Liver (tissue), 3 donors: ENCODE measurements at regions not wholly inside any gene's neighbourhood (a gene's known extent, or its start where the extent isn't known, plus 50 kb on each side); places are given as distances from the start of the nearest gene placed in this dataset.

ENCODE experiments used
- ATF3 ChIP-seq: IDR thresholded peaks from 2 replicates; pipeline ENCODE4 v1.6.1; 2016; ENCODE audit warnings: antibody characterized with exemption
- FOXA1 ChIP-seq: IDR thresholded peaks from 2 replicates; pipeline ENCODE4 v1.6.1; 2016; ENCODE audit warnings: antibody characterized with exemption
- GABPA ChIP-seq, 2 donors: IDR thresholded peaks in 1 of 2; conservative IDR thresholded peaks in 1 of 2; 2 replicates each; pipeline ENCODE4 v1.6.1; 2016; ENCODE audit warnings: antibody characterized with exemption in 2 of 2, mild to moderate bottlenecking in 1 of 2, moderate library complexity in 1 of 2
- HNF4G ChIP-seq: IDR thresholded peaks from 2 replicates; pipeline ENCODE4 v1.6.1; 2016; ENCODE audit warnings: antibody characterized with exemption
- MAX ChIP-seq: IDR thresholded peaks from 2 replicates; pipeline ENCODE4 v1.6.1; 2016; ENCODE audit warnings: antibody characterized with exemption
- NR2F2 ChIP-seq: IDR thresholded peaks from 2 replicates; pipeline ENCODE4 v1.6.1; 2016; ENCODE audit warnings: antibody characterized with exemption
- RAD21 ChIP-seq, 2 donors: IDR thresholded peaks; 2 replicates each; pipeline ENCODE4 v1.6.1; 2016; ENCODE audit warnings: antibody characterized with exemption in 2 of 2, mild to moderate bottlenecking in 2 of 2
- RXRA ChIP-seq, 2 donors: IDR thresholded peaks; 2 replicates each; pipeline ENCODE4 v1.6.1; 2017 to 2018; ENCODE audit warnings: antibody characterized with exemption in 2 of 2, mild to moderate bottlenecking in 1 of 2
- SP1 ChIP-seq: IDR thresholded peaks from 2 replicates; pipeline ENCODE4 v1.6.1; 2018; ENCODE audit warnings: antibody characterized with exemption, mild to moderate bottlenecking
- YY1 ChIP-seq: IDR thresholded peaks from 2 replicates; pipeline ENCODE4 v1.6.1; 2016; ENCODE audit warnings: antibody characterized with exemption, mild to moderate bottlenecking
- TF ChIP-seq, protein P1 (sequence below): fragments of 150-350 bp; IDR thresholded peaks from 2 replicates; pipeline ENCODE4 v1.5.1; 2017; ENCODE audit warnings: improper control_type of control experiment, low read depth, low read length; ENCODE audit not compliant: missing input control
- TF ChIP-seq, protein P2 (sequence below): IDR thresholded peaks from 2 replicates; pipeline ENCODE4 v1.6.1; 2016; ENCODE audit warnings: antibody characterized with exemption, mild to moderate bottlenecking
- TF ChIP-seq, protein P3 (sequence below): IDR thresholded peaks from 2 replicates; pipeline ENCODE4 v1.6.1; 2016; ENCODE audit warnings: antibody characterized with exemption
- donor health status: healthy.
- donor health status: healthy.

GRCh38 chr9:95732802-95733688 lies 142.4 kb upstream of the ERCC6L2 start:
- TF ChIP-seq, protein P1, sequence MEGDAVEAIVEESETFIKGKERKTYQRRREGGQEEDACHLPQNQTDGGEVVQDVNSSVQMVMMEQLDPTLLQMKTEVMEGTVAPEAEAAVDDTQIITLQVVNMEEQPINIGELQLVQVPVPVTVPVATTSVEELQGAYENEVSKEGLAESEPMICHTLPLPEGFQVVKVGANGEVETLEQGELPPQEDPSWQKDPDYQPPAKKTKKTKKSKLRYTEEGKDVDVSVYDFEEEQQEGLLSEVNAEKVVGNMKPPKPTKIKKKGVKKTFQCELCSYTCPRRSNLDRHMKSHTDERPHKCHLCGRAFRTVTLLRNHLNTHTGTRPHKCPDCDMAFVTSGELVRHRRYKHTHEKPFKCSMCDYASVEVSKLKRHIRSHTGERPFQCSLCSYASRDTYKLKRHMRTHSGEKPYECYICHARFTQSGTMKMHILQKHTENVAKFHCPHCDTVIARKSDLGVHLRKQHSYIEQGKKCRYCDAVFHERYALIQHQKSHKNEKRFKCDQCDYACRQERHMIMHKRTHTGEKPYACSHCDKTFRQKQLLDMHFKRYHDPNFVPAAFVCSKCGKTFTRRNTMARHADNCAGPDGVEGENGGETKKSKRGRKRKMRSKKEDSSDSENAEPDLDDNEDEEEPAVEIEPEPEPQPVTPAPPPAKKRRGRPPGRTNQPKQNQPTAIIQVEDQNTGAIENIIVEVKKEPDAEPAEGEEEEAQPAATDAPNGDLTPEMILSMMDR = no peak
- no peak for TF ChIP-seq SP1
- TF ChIP-seq HNF4G = no peak
- TF ChIP-seq, protein P2, sequence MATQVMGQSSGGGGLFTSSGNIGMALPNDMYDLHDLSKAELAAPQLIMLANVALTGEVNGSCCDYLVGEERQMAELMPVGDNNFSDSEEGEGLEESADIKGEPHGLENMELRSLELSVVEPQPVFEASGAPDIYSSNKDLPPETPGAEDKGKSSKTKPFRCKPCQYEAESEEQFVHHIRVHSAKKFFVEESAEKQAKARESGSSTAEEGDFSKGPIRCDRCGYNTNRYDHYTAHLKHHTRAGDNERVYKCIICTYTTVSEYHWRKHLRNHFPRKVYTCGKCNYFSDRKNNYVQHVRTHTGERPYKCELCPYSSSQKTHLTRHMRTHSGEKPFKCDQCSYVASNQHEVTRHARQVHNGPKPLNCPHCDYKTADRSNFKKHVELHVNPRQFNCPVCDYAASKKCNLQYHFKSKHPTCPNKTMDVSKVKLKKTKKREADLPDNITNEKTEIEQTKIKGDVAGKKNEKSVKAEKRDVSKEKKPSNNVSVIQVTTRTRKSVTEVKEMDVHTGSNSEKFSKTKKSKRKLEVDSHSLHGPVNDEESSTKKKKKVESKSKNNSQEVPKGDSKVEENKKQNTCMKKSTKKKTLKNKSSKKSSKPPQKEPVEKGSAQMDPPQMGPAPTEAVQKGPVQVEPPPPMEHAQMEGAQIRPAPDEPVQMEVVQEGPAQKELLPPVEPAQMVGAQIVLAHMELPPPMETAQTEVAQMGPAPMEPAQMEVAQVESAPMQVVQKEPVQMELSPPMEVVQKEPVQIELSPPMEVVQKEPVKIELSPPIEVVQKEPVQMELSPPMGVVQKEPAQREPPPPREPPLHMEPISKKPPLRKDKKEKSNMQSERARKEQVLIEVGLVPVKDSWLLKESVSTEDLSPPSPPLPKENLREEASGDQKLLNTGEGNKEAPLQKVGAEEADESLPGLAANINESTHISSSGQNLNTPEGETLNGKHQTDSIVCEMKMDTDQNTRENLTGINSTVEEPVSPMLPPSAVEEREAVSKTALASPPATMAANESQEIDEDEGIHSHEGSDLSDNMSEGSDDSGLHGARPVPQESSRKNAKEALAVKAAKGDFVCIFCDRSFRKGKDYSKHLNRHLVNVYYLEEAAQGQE = no peak
- TF ChIP-seq YY1 = no peak
- TF ChIP-seq ATF3 = no peak
- TF ChIP-seq RAD21 (IDR thresholded peaks at IDR 0.05) = no peak
- TF ChIP-seq GABPA (IDR thresholded peaks at IDR 0.05 in 1 of 2, conservative IDR thresholded peaks at IDR 0.05 in 1 of 2) = no peak
- no peak for TF ChIP-seq FOXA1
- peak; percentile 92 for TF ChIP-seq NR2F2
- no peak for TF ChIP-seq MAX
- TF ChIP-seq, protein P3, sequence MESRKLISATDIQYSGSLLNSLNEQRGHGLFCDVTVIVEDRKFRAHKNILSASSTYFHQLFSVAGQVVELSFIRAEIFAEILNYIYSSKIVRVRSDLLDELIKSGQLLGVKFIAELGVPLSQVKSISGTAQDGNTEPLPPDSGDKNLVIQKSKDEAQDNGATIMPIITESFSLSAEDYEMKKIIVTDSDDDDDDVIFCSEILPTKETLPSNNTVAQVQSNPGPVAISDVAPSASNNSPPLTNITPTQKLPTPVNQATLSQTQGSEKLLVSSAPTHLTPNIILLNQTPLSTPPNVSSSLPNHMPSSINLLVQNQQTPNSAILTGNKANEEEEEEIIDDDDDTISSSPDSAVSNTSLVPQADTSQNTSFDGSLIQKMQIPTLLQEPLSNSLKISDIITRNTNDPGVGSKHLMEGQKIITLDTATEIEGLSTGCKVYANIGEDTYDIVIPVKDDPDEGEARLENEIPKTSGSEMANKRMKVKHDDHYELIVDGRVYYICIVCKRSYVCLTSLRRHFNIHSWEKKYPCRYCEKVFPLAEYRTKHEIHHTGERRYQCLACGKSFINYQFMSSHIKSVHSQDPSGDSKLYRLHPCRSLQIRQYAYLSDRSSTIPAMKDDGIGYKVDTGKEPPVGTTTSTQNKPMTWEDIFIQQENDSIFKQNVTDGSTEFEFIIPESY = no peak
- peak in 1 of 2 donors; percentile 11 for TF ChIP-seq RXRA (IDR thresholded peaks at IDR 0.05)
